Left lung (tissue), 4 donors: ENCODE measurements at regions not wholly inside any gene's neighbourhood (a gene's known extent, or its start where the extent isn't known, plus 50 kb on each side); places are given as distances from the start of the nearest gene placed in this dataset.

Experiments
- ATAC-seq: fragments of 200-7000 bp; cut with Tn5 transposase; one replicate; pipeline ENCODE4 v1.9.1; 2020; ENCODE audit warnings: moderate library complexity
- DNase-seq, 4 donors: peaks; one replicate each; pipeline ENCODE4 v3.0.0-alpha.2; 2013 to 2020
- H3K27ac ChIP-seq, 2 donors: fragments of 200-600 bp; sonication (generic) in 1 of 2; one replicate each; pipeline versions ENCODE4 v1.5.0 to v1.8.0; 2020 to 2021
- H3K27me3 ChIP-seq, 2 donors: fragments of 200-600 bp; sonication (generic) in 1 of 2; one replicate each; pipeline versions ENCODE4 v1.5.0 to v1.8.0; 2020 to 2021
- H3K36me3 ChIP-seq, 2 donors: fragments of 200-600 bp; sonication (generic) in 1 of 2; one replicate each; pipeline versions ENCODE4 v1.5.0 to v1.8.0; 2020 to 2021
- H3K4me1 ChIP-seq, 2 donors: fragments of 200-600 bp; one replicate each; pipeline ENCODE4 v1.8.0; 2021
- H3K4me3 ChIP-seq, 2 donors: fragments of 200-600 bp; sonication (generic) in 1 of 2; one replicate each; pipeline versions ENCODE4 v1.5.0 to v1.8.0; 2020 to 2021; ENCODE audit warnings: mild to moderate bottlenecking in 1 of 2
- H3K9me3 ChIP-seq, 2 donors: fragments of 200-600 bp; sonication (generic) in 1 of 2; one replicate each; pipeline versions ENCODE4 v1.5.0 to v1.8.0; 2020 to 2021
- intact Hi-C, 2 donors: fragments of 100-400 bp; cut with DNase I; formaldehyde crosslinking; loops; one replicate each; pipeline versions ENCODE4 v1.11.2 to v1.14.2; 2022
- TF ChIP-seq, protein P1 (sequence below), 2 donors: fragments of 200-600 bp; sonication (generic) in 1 of 2; IDR thresholded peaks; one replicate each; pipeline versions ENCODE4 v1.5.0 to v1.8.0; 2021; ENCODE audit warnings: antibody characterized with exemption in 2 of 2
- donor health status: DM: no; HTN: yes; CAD: no.
- donor health status: DM: no; HTN: no; CAD: no.

DNA sequence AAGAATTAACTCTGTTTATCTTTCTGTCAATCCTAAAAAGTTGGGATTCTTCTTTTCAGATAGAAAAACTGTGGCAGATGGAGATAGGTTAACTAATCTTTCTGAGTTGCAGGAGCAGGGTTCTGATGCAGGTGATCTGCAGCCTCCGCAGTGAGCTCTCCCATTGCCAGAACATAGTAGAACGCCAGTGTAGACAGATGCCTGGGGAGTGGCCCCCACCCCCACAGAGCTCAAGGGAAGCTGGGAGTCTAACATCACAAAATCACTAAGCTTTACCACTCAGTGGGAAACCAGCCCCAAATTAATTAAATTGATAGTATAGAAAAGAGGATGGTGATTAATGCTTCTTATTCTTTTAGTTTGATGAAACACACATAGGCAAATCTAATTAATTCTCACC, 295.0 kb upstream of the ATP10A start:
- H3K4me3 ChIP-seq = no peak overlapping the region
- H3K9me3 ChIP-seq = peaks cover 0 to 16% of the 10 kb centered on the region in 2 donors
- ATAC-seq = no peak
- intact Hi-C loops = no loop called here
- H3K27ac ChIP-seq = no peak overlapping the region
- TF ChIP-seq, protein P1, sequence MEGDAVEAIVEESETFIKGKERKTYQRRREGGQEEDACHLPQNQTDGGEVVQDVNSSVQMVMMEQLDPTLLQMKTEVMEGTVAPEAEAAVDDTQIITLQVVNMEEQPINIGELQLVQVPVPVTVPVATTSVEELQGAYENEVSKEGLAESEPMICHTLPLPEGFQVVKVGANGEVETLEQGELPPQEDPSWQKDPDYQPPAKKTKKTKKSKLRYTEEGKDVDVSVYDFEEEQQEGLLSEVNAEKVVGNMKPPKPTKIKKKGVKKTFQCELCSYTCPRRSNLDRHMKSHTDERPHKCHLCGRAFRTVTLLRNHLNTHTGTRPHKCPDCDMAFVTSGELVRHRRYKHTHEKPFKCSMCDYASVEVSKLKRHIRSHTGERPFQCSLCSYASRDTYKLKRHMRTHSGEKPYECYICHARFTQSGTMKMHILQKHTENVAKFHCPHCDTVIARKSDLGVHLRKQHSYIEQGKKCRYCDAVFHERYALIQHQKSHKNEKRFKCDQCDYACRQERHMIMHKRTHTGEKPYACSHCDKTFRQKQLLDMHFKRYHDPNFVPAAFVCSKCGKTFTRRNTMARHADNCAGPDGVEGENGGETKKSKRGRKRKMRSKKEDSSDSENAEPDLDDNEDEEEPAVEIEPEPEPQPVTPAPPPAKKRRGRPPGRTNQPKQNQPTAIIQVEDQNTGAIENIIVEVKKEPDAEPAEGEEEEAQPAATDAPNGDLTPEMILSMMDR (IDR thresholded peaks at IDR 0.05) = no peak
- DNase-seq = no peak
- no peaks in the 10 kb centered on the region for H3K36me3 ChIP-seq
- H3K4me1 ChIP-seq = no peaks in the 10 kb centered on the region
- H3K27me3 ChIP-seq = no peaks in the 10 kb centered on the region

DNA sequence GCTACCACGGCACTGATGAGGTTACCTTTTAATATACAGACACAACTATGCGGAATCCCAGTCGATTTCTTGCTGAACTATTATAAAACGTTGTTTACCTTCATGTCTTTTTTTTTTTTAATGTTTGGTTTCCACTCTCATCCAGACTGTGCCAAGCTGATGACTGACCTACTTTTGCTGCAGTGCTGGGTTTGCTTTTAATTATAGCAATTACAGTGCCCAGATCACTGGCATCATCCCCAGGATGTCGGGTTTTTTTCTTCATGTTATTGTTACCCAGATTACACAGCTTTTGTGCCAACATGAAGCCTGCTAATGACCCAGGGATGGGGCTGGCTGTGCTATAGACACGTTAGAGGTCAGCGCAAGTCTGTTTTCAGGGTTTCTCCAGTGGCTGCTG, 294.0 kb upstream of the ATP10A start:
- H3K4me3 ChIP-seq = no peak overlapping the region
- no peak overlapping the region for H3K27ac ChIP-seq
- H3K27me3 ChIP-seq = no peaks in the 10 kb centered on the region
- H3K9me3 ChIP-seq = peaks cover 0 to 16% of the 10 kb centered on the region in 2 donors
- no peaks in the 10 kb centered on the region for H3K36me3 ChIP-seq
- intact Hi-C loops = no loop called here
- DNase-seq (no peak), ATAC-seq (no peak)
- no peaks in the 10 kb centered on the region for H3K4me1 ChIP-seq
- TF ChIP-seq, protein P1 (IDR thresholded peaks at IDR 0.05) = no peak

DNA sequence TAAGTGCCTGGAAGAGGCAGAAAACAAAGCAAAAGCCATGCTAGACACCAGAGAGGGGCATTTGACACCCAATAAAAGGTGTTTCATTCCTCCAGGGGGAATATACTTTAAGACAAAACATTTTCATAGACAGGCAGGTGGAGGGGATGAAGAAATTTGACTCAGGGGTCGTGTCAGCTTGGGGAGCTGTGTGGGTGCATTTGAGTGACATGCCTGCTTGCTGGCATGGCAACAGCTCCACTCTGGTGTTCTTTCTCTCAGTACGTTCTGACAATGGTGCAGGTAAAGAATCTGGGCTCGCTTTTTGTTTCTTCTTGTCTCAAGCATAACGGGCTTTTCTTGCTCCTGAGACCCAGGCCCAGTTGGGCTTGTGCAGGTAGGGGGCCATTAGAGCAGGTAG, 292.9 kb upstream of the ATP10A start:
- Histone ChIP-seq H3K9me3 (peaks cover 0 to 16% of the 10 kb centered on the region in 2 donors), H3K4me3 (no peak overlapping the region), H3K4me1 (no peaks in the 10 kb centered on the region), H3K27me3 (no peaks in the 10 kb centered on the region), H3K27ac (no peak overlapping the region), H3K36me3 (no peaks in the 10 kb centered on the region)
- DNase-seq (no peak), ATAC-seq (no peak)
- TF ChIP-seq, protein P1 (IDR thresholded peaks at IDR 0.05) = no peak
- intact Hi-C loops = no loop called here

DNA sequence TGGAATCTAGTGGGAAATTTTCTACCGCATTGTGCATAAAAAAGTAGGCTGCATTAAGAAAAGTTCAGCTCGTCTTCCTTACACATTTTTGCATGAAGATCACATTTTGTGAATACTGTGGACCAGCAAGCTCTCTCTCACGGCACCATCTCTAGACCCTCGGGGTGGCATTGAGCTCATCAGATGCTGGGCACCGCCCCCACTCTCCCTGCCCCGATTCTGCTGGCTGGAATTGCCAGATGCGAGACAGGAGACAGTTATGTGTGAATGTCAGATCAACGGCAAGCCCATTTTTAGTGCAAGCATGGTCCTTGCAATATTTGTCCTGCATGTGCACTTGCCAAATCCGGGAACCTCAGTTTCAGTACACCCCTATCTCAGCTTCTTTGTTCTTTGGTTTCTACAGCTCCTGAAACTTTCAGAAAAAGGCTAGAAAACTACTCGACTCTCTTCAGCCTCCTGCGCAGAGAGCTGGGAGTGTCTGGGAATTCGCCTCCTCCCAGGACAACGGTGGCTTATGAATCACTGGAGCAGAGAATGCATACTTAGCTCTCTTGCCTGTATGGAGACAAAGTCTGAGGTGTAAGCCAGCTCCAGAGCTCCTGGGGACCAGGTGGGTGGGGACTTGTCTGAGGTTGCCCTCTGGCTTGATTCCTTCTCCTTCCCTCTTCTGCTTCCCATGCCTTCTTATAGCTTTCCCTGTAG, 285.2 kb upstream of the ATP10A start:
- DNase-seq = no peak
- Histone ChIP-seq H3K4me1 (no peaks in the 10 kb centered on the region), H3K4me3 (no peak overlapping the region), H3K27ac (no peak overlapping the region), H3K27me3 (peaks cover 0 to 8% of the 10 kb centered on the region in 2 donors), H3K36me3 (no peaks in the 10 kb centered on the region), H3K9me3 (no peaks in the 10 kb centered on the region)
- ATAC-seq = no peak
- intact Hi-C loops = no loop called here
- TF ChIP-seq, protein P1 (IDR thresholded peaks at IDR 0.05) = no peak

DNA sequence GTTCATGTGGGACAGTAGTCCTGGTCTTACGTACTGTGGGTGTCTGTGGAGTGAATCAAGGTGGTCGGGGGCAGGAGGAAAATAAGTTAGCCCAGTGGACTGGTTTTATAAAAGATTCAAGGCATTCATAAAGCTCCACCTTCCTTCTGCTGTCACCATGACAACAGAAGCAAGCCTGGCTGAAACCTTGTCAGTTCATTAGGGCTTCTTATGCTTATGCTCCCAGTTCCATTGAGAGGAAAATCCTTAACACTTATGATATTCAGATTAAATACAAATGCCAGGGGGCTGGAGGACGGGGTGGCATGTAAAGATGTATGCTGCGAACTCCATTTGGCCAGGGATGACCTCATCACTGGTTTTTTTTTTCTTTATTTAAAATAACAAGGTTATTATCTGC, 283.1 kb upstream of the ATP10A start:
- H3K36me3 ChIP-seq = no peaks in the 10 kb centered on the region
- no peak overlapping the region for H3K4me3 ChIP-seq
- intact Hi-C loops = no loop called here
- no peak overlapping the region for H3K27ac ChIP-seq
- TF ChIP-seq, protein P1 (IDR thresholded peaks at IDR 0.05) = no peak
- H3K4me1 ChIP-seq = no peaks in the 10 kb centered on the region
- no peaks in the 10 kb centered on the region for H3K9me3 ChIP-seq
- peaks cover 0 to 8% of the 10 kb centered on the region in 2 donors for H3K27me3 ChIP-seq
- DNase-seq (no peak), ATAC-seq (no peak)
